HG02885 (cell line): ENCODE measurements at regions not wholly inside any gene's neighbourhood (a gene's known extent, or its start where the extent isn't known, plus 50 kb on each side); places are given as distances from the start of the nearest gene placed in this dataset.

Experiments used
- ATAC-seq: cut with Tn5 transposase; IDR thresholded peaks from one replicate; pipeline ENCODE4 v1.9.1; 2021; ENCODE audit warnings: mild to moderate bottlenecking; ENCODE audit not compliant: unreplicated experiment, poor library complexity

GRCh38 chr14:76929927-76930326, 98.6 kb downstream of the IRF2BPL start:
- ATAC-seq: no peak

GRCh38 chr14:76927971-76928700, 100.4 kb downstream of the IRF2BPL start:
- no peak for ATAC-seq

- ATAC-seq: peak; percentile 59
These were observed 100.5 kb downstream of the LRRC74A start for GRCh38 chr14:76926521-76927251.

GRCh38 chr14:76925097-76925441, 98.9 kb downstream of the LRRC74A start:
- ATAC-seq: no peak

GRCh38 chr14:76924371-76925096, 98.3 kb downstream of the LRRC74A start:
- ATAC-seq: no peak

GRCh38 chr14:76923431-76924370, 97.5 kb downstream of the LRRC74A start:
- no peak for ATAC-seq

- no peak for ATAC-seq
These were observed 96.4 kb downstream of the LRRC74A start for GRCh38 chr14:76922584-76922983.

- ATAC-seq: no peak
These were observed 95.9 kb downstream of the LRRC74A start for GRCh38 chr14:76922092-76922491.

- no peak for ATAC-seq
These were observed 94.8 kb downstream of the LRRC74A start for GRCh38 chr14:76921088-76921399.

- no peak for ATAC-seq
These were observed 94.3 kb downstream of the LRRC74A start for GRCh38 chr14:76920331-76921087.

GRCh38 chr14:76919431-76920330, 93.5 kb downstream of the LRRC74A start:
- ATAC-seq: no peak
